ENCODE measurements at regions not wholly inside any gene's neighbourhood (a gene's known extent, or its start where the extent isn't known, plus 50 kb on each side); places are given as distances from the start of the nearest gene placed in this dataset.

DNA sequence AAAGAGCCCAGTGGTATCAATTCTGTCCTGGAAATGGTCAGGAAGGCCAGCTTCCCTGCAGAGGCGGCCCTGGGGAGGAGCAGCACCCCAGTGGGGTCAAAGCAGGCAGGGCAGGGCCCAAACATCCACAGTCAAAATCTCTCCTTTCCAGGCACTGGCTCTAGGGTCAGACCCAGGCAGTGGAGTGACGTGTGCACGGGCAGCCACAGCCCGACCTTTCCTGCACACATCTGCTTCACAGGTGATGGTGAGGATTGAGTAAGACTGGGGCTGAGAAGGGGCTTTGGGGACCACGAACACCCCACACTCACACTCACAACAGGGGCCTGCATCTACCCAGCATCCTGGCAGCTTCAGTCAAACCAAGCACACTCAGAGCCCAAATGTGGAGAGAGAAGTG is 97.8 kb upstream of the GLI2 start:
- BruUV-seq (replicated peaks), result no TSS peak
- Histone ChIP-seq H3K27me3 (replicated peaks; ENCODE audit: insufficient read depth, low read depth, low read length, poor library complexity) (peaks cover 3% of the 10 kb centered on the region), H3K9me3 (ENCODE audit: low read depth, low read length, poor library complexity, severe bottlenecking) (no peaks in the 10 kb centered on the region), H3K36me3 (ENCODE audit: insufficient read depth, low read length, poor library complexity, severe bottlenecking) (no peaks in the 10 kb centered on the region), H3K27ac (ENCODE audit: low read depth, low read length, poor library complexity, severe bottlenecking) (no peak overlapping the region), H3K4me3 (ENCODE audit: low read depth, low read length, poor library complexity, severe bottlenecking) (no peak overlapping the region), H3K4me1 (ENCODE audit: insufficient read depth, low read length, poor library complexity, severe bottlenecking) (no peaks in the 10 kb centered on the region)
- TF ChIP-seq CTCF (conservative IDR thresholded peaks at IDR 0.05; ENCODE audit: low read depth, low read length) (no peak), EZH2 (IDR thresholded peaks at IDR 0.05; ENCODE audit: borderline replicate concordance, low read depth, low read length, poor library complexity, severe bottlenecking) (no peak)
- no peak for DNase-seq (ENCODE audit: low spot score)
- CTCF ChIA-PET, result no interaction called here
- intact Hi-C loops (cut with micrococcal nuclease; ENCODE audit: unreplicated experiment), result no loop called here
- POLR2A ChIA-PET (ENCODE audit: low non-redundant PET), result no interaction called here

DNA sequence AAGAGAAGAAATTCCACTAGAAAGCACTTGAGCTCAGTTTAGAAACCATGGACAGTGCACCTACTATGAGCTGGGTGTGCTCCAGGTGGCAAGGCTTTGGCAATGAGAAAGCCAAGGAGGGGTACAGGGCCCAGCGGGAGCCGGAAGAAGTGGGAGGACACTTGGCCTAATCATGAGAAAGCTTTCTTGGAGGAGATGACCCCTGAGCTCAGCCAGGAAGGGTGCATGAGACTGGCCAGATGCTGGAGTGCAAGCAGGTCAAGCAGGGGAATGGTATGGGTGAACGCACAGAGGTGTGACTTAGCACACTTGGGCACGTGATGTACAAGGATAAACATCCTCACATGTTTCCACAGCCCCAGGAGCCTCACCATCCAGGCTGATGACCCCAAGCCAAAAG is 97.2 kb upstream of the GLI2 start:
- TF ChIP-seq CTCF (conservative IDR thresholded peaks at IDR 0.05; ENCODE audit: low read depth, low read length) (no peak), EZH2 (IDR thresholded peaks at IDR 0.05; ENCODE audit: borderline replicate concordance, low read depth, low read length, poor library complexity, severe bottlenecking) (no peak)
- ChIA-PET CTCF (no interaction called here), POLR2A (ENCODE audit: low non-redundant PET) (no interaction called here)
- Histone ChIP-seq H3K9me3 (ENCODE audit: low read depth, low read length, poor library complexity, severe bottlenecking) (no peaks in the 10 kb centered on the region), H3K4me3 (ENCODE audit: low read depth, low read length, poor library complexity, severe bottlenecking) (no peak overlapping the region), H3K4me1 (ENCODE audit: insufficient read depth, low read length, poor library complexity, severe bottlenecking) (no peaks in the 10 kb centered on the region), H3K27ac (ENCODE audit: low read depth, low read length, poor library complexity, severe bottlenecking) (no peak overlapping the region), H3K36me3 (ENCODE audit: insufficient read depth, low read length, poor library complexity, severe bottlenecking) (no peaks in the 10 kb centered on the region), H3K27me3 (replicated peaks; ENCODE audit: insufficient read depth, low read depth, low read length, poor library complexity) (peaks cover 3% of the 10 kb centered on the region)
- intact Hi-C loops (cut with micrococcal nuclease; ENCODE audit: unreplicated experiment), result no loop called here
- no peak for DNase-seq (ENCODE audit: low spot score)
- no TSS peak for BruUV-seq (replicated peaks)

DNA sequence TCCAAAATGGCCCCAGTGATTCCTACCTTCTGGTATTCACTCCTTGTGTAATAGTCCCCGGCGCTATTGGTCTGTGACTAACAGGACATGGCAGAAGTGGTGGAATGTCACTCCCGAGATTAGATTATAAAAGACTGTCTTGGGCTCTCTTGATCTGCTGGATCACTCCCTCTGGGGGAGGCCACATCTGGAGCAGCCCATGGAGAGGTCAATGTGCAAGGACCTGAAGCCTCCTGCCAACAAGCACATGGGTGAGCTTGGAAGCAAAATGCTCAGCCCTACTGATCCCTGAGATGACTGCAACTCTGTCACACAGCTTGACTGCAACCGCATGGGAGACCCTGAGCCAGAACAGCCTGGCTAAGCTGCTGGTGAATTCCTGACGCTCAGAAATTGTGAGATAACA is 94.3 kb upstream of the GLI2 start:
- ChIA-PET POLR2A (ENCODE audit: low non-redundant PET) (no interaction called here), CTCF (no interaction called here)
- no peaks in the 10 kb centered on the region for H3K36me3 ChIP-seq (ENCODE audit: insufficient read depth, low read length, poor library complexity, severe bottlenecking)
- H3K4me1 ChIP-seq (ENCODE audit: insufficient read depth, low read length, poor library complexity, severe bottlenecking), result no peaks in the 10 kb centered on the region
- peaks cover 3% of the 10 kb centered on the region for H3K27me3 ChIP-seq (replicated peaks; ENCODE audit: insufficient read depth, low read depth, low read length, poor library complexity)
- intact Hi-C loops (cut with micrococcal nuclease; ENCODE audit: unreplicated experiment), result no loop called here
- no peak overlapping the region for H3K4me3 ChIP-seq (ENCODE audit: low read depth, low read length, poor library complexity, severe bottlenecking)
- TF ChIP-seq CTCF (conservative IDR thresholded peaks at IDR 0.05; ENCODE audit: low read depth, low read length), result no peak
- no peak for TF ChIP-seq EZH2 (IDR thresholded peaks at IDR 0.05; ENCODE audit: borderline replicate concordance, low read depth, low read length, poor library complexity, severe bottlenecking)
- no peak overlapping the region for H3K27ac ChIP-seq (ENCODE audit: low read depth, low read length, poor library complexity, severe bottlenecking)
- no peak for DNase-seq (ENCODE audit: low spot score)
- no TSS peak for BruUV-seq (replicated peaks)
- H3K9me3 ChIP-seq (ENCODE audit: low read depth, low read length, poor library complexity, severe bottlenecking), result no peaks in the 10 kb centered on the region
